Activated T-cell treated with anti-CD3 and anti-CD28 coated beads, Interleukin-2, amount 50 U/mL, for 4 hours (primary cell): ENCODE measurements at regions not wholly inside any gene's neighbourhood (a gene's known extent, or its start where the extent isn't known, plus 50 kb on each side); places are given as distances from the start of the nearest gene placed in this dataset.
A peak's percentile ranks its signal among the peaks of the same experiment; 100 is the strongest.
"Not testable (repeated sequence)": the region's sequence is repeated elsewhere in the genome, so short reads cannot be mapped to it uniquely, and the experiment has no call there.

Experiments used
- ATAC-seq, 2 donors: fragments of 200-7000 bp; cut with Tn5 transposase; one replicate each; pipeline ENCODE4 v1.10.0; 2021
- DNase-seq: peaks from one replicate; pipeline ENCODE4 v3.0.0-alpha.2; 2020
- H3K27me3 Mint-ChIP-seq: one replicate; pipeline ENCODE4 v1.8.0; 2021; ENCODE audit warnings: low read depth, mixed read lengths
- H3K36me3 Mint-ChIP-seq: one replicate; pipeline ENCODE4 v1.8.0; 2022; ENCODE audit warnings: mixed read lengths; ENCODE audit not compliant: insufficient read depth
- H3K4me1 Mint-ChIP-seq: one replicate; pipeline ENCODE4 v1.8.0; 2021; ENCODE audit warnings: low read depth, mixed read lengths
- H3K4me3 Mint-ChIP-seq: one replicate; pipeline ENCODE4 v1.8.0; 2021; ENCODE audit warnings: mild to moderate bottlenecking, moderate library complexity, mixed read lengths
- H3K9me3 Mint-ChIP-seq: one replicate; pipeline ENCODE4 v1.8.0; 2021; ENCODE audit warnings: mixed read lengths

GRCh38 chr15:25246641-25247406 lies 192.0 kb downstream of the UBE3A start:
- DNase-seq = peak; percentile 3
- Mint-ChIP-seq H3K36me3 (no peaks in the 10 kb centered on the region), H3K4me3 (no peak overlapping the region), H3K27me3 (no peaks in the 10 kb centered on the region), H3K4me1 (no peaks in the 10 kb centered on the region), H3K9me3 (peaks cover 3% of the 10 kb centered on the region)
- ATAC-seq = no peak

DNA sequence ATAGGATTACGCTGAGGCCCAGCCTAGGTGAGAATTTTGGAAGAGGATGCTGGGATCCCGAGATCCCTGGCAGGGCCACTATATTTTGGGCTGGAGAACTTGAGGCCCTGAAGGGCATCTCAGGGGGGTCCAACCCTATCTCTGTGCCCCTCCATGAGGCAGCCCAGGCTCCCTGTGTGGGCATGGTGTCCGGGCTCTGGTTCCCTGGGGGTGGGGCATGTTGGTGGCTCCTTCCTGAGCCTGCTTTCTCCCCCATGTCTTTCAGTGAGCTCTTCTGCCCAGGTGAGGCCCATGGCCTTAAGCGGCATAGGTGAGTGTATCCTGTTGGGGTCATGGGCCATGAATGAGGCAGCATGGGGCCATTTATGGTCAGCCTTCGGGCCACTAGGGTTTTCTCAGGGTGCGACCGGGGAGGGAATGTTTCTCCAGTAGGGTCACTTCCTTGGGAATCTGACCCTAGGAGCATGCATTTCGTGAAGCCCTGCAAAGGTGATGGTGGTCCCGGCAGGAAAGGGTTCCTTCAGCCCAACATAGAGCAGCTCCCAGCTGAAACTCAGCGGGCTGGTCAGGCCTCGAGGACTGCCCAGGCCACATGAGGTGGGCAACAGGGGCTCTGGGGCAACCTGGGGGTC lies 191.3 kb downstream of the UBE3A start:
- H3K9me3 Mint-ChIP-seq = peaks cover 9% of the 10 kb centered on the region
- no peaks in the 10 kb centered on the region for H3K36me3 Mint-ChIP-seq
- DNase-seq = peak; percentile 2

GRCh38 chr15:25248087-25248486 lies 190.7 kb downstream of the UBE3A start:
- not testable (repeated sequence) for H3K27me3 Mint-ChIP-seq, H3K4me3 Mint-ChIP-seq, ATAC-seq, H3K4me1 Mint-ChIP-seq, H3K36me3 Mint-ChIP-seq
- DNase-seq = peak; percentile 1
- H3K9me3 Mint-ChIP-seq = peaks cover 10% of the 10 kb centered on the region

More for the DNA sequence above, 191.3 kb downstream of the UBE3A start:
- H3K27me3 Mint-ChIP-seq = no peaks in the 10 kb centered on the region
- no peak for ATAC-seq
- no peak overlapping the region for H3K4me3 Mint-ChIP-seq
- no peaks in the 10 kb centered on the region for H3K4me1 Mint-ChIP-seq

GRCh38 chr15:25248583-25249235 lies 190.1 kb downstream of the UBE3A start:
- DNase-seq = peak; percentile 2
- H3K9me3 Mint-ChIP-seq = peaks cover 12% of the 10 kb centered on the region
- ATAC-seq = no peak
- no peak overlapping the region for H3K4me3 Mint-ChIP-seq
- H3K4me1 Mint-ChIP-seq = no peaks in the 10 kb centered on the region
- no peaks in the 10 kb centered on the region for H3K36me3 Mint-ChIP-seq
- no peaks in the 10 kb centered on the region for H3K27me3 Mint-ChIP-seq

DNA sequence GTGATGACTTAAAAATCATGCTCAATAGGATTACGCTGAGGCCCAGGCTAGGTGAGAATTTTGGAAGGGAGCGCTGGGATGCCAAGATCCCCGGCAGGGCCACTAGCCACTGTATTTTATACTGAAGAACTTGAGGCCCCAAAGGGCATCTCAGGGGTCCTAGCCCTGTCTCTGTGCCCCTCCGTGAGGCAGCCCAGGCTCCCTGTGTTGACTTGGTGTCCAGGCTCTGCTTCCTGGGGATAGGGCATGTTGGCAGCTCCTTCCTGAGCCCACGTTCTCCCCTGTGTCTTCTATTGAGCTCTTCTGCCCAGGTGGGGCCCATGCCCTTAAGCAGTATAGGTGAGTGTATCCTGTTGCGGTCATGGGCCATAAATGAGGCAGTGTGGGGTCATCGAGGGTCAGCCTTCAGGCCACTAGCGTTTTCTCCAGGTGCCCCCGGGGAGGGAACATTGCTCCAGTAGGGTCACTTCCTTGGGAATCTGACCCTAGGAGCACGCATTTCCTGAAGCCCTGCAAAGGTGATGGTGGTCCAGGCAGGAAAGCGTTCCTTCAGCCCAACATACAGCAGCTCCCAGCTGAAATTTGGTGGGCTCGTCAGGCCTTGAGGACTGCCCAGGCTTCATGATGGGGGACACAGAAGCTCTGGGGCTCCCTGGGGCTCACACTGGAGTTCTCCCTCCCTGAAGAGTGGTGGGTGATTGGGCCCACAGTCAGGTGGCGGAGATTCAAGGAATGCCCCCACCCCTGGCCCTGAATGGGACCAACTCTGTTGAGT lies 189.4 kb downstream of the UBE3A start:
- DNase-seq (no peak), ATAC-seq (no peak)
- H3K9me3 Mint-ChIP-seq = peaks cover 19% of the 10 kb centered on the region
- H3K36me3 Mint-ChIP-seq = no peaks in the 10 kb centered on the region
- no peak overlapping the region for H3K4me3 Mint-ChIP-seq
- no peaks in the 10 kb centered on the region for H3K4me1 Mint-ChIP-seq
- H3K27me3 Mint-ChIP-seq = no peaks in the 10 kb centered on the region

GRCh38 chr15:25250011-25250596 lies 188.7 kb downstream of the UBE3A start:
- Mint-ChIP-seq H3K4me1 (no peaks in the 10 kb centered on the region), H3K4me3 (no peak overlapping the region), H3K36me3 (no peaks in the 10 kb centered on the region), H3K27me3 (no peaks in the 10 kb centered on the region), H3K9me3 (peaks cover 24% of the 10 kb centered on the region)
- DNase-seq = no peak
- ATAC-seq = no peak

- Mint-ChIP-seq H3K36me3 (no peaks in the 10 kb centered on the region), H3K4me1 (no peaks in the 10 kb centered on the region), H3K4me3 (no peak overlapping the region), H3K9me3 (peaks cover 25% of the 10 kb centered on the region), H3K27me3 (no peaks in the 10 kb centered on the region)
- ATAC-seq (no peak), DNase-seq (no peak)
These were observed 187.8 kb downstream of the UBE3A start for GRCh38 chr15:25250906-25251622.

DNA sequence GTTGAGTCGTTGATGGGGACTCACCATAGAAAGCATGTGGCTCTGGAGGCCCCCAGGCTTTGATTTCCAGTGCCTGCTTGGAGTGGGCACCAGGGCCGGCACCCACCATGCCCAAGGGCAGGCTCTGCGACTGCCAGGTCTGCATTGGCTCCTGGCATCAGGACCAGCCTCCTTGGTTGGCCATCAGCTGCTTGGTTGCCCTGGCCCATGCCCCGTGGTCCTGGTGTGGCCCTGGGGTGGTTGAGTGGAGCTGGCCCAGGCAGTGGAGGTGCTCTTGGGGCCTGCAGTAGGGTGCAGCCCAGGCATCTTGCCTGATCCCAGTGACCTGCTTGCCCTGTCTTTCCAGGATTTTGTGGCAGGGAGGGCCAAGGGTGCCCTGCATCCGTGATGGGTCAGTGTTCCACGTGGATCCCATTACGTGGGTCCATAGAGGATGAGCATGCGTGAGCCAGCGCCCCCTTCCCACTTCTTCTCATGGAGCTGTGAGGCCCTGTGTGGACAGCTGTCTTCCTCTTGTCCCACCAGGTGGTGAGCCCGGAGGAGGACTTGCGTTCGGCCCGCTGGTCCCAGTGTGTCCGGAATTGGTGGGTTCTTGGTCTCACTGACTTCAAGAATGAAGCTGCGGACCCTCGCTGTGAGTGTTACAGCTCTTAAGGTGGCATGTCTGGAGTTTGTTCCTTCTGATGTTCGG lies 187.0 kb downstream of the UBE3A start:
- H3K36me3 Mint-ChIP-seq = no peaks in the 10 kb centered on the region
- H3K4me3 Mint-ChIP-seq = no peak overlapping the region

GRCh38 chr15:25253048-25253973 lies 185.5 kb downstream of the UBE3A start:
- DNase-seq = not testable (repeated sequence)

More for the DNA sequence above, 187.0 kb downstream of the UBE3A start:
- no peaks in the 10 kb centered on the region for H3K27me3 Mint-ChIP-seq
- ATAC-seq (no peak), DNase-seq (no peak)
- peaks cover 29% of the 10 kb centered on the region for H3K9me3 Mint-ChIP-seq
- no peaks in the 10 kb centered on the region for H3K4me1 Mint-ChIP-seq

DNA sequence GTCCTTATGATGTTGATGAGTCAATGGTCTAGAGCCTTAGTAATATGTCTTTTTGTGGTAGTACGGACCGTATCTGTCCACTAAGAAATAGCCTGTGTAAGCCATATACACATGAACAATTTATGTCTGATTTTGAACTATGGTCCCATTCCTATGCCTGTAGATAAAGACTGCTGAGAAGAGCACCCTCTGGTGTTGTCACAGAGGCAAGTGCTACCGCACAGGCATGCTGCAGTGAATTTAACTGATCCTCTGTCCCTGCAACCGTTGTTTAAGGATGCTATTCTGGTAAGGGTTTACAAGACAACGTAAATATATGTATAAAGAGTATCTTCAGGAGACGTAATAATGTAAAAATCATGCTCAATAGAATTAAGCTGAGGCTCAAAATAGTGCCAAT lies 170.7 kb downstream of the UBE3A start:
- peaks cover 9% of the 10 kb centered on the region for H3K9me3 Mint-ChIP-seq
- no peak for ATAC-seq

More at GRCh38 chr15:25253048-25253973, 185.5 kb downstream of the UBE3A start:
- ATAC-seq, H3K27me3 Mint-ChIP-seq, H3K4me3 Mint-ChIP-seq, H3K4me1 Mint-ChIP-seq, H3K36me3 Mint-ChIP-seq: not testable (repeated sequence)
- peaks cover 36% of the 10 kb centered on the region for H3K9me3 Mint-ChIP-seq

More for the DNA sequence above, 170.7 kb downstream of the UBE3A start:
- Mint-ChIP-seq H3K27me3 (no peaks in the 10 kb centered on the region), H3K4me3 (no peak overlapping the region), H3K36me3 (no peaks in the 10 kb centered on the region), H3K4me1 (no peaks in the 10 kb centered on the region)
- DNase-seq = no peak
